Naive thymus-derived CD4-positive, alpha-beta T cell (primary cell): ENCODE measurements at regions not wholly inside any gene's neighbourhood (a gene's known extent, or its start where the extent isn't known, plus 50 kb on each side); places are given as distances from the start of the nearest gene placed in this dataset.

Experiments used
- ATAC-seq: fragments of 150-1000 bp; cut with Tn5 transposase; 2 replicates; pipeline ENCODE4 v1.10.0; 2021; ENCODE audit warnings: mild to moderate bottlenecking, moderate library complexity
- CTCF ChIA-PET: fragments of 350-600 bp; sonication (Branson Sonifier 250); formaldehyde crosslinking; loops from one replicate; lab custom pipeline; 2021; ENCODE audit warnings: antibody characterized with exemption; lab: Charles Lee
- POLR2A ChIA-PET: fragments of 350-600 bp; sonication (Branson Sonifier 250); formaldehyde crosslinking; loops from one replicate; lab custom pipeline; 2021; ENCODE audit warnings: antibody characterized with exemption, inconsistent platforms; lab: Charles Lee
- DNase-seq, 9 donors: peaks; one replicate each; pipeline versions ENCODE4 v3.0.0 to v3.0.0-alpha.2; 2020 to 2022; ENCODE audit warnings: mixed read lengths in 1 of 9
- H3K27ac ChIP-seq: one replicate; pipeline ENCODE4 v1.7.0; 2013; ENCODE audit warnings: mild to moderate bottlenecking, low read depth, low read length, moderate library complexity
- H3K27me3 ChIP-seq, 2 donors: one replicate each; pipeline ENCODE4 v1.7.0; 2013; ENCODE audit warnings: low read length in 2 of 2, mild to moderate bottlenecking in 2 of 2, moderate library complexity in 2 of 2; ENCODE audit not compliant: control insufficient read depth in 2 of 2, insufficient read depth in 2 of 2
- H3K36me3 ChIP-seq, 3 experiments: 1 replicate in 2 of 3; 2 replicates in 1 of 3; pipeline ENCODE4 v1.7.0; 2013; ENCODE audit warnings: low read length in 3 of 3, mild to moderate bottlenecking in 3 of 3, moderate library complexity in 1 of 3; ENCODE audit not compliant: insufficient read depth in 3 of 3, control insufficient read depth in 2 of 3
- H3K4me1 ChIP-seq, 2 donors: one replicate each; pipeline ENCODE4 v1.7.0; 2013; ENCODE audit warnings: low read length in 2 of 2, mild to moderate bottlenecking in 2 of 2, moderate library complexity in 1 of 2; ENCODE audit not compliant: control insufficient read depth in 2 of 2, insufficient read depth in 2 of 2
- H3K4me3 ChIP-seq: 2 replicates; pipeline ENCODE4 v1.7.0; 2013; ENCODE audit warnings: mild to moderate bottlenecking, low read length
- H3K9me3 ChIP-seq, 3 experiments: 1 replicate in 2 of 3; 2 replicates in 1 of 3; pipeline ENCODE4 v1.7.0; 2013; ENCODE audit warnings: low read length in 3 of 3; ENCODE audit not compliant: control insufficient read depth in 2 of 3
- H3K27ac Mint-ChIP-seq, 9 donors: one replicate each; pipeline ENCODE4 v1.8.0; 2020 to 2022; ENCODE audit warnings: mixed read lengths in 9 of 9, mild to moderate bottlenecking in 8 of 9, moderate library complexity in 5 of 9, inconsistent platforms in 2 of 9
- H3K27me3 Mint-ChIP-seq, 5 donors: one replicate each; pipeline ENCODE4 v1.8.0; 2021 to 2022; ENCODE audit warnings: mixed read lengths in 5 of 5, mild to moderate bottlenecking in 1 of 5
- H3K36me3 Mint-ChIP-seq, 5 donors: one replicate each; pipeline ENCODE4 v1.8.0; 2020 to 2022; ENCODE audit warnings: mixed read lengths in 5 of 5, mild to moderate bottlenecking in 3 of 5, inconsistent platforms in 1 of 5
- H3K4me1 Mint-ChIP-seq, 7 donors: one replicate each; pipeline ENCODE4 v1.8.0; 2020 to 2022; ENCODE audit warnings: mixed read lengths in 7 of 7, mild to moderate bottlenecking in 3 of 7, inconsistent platforms in 1 of 7
- H3K4me3 Mint-ChIP-seq, 10 donors: one replicate each; pipeline ENCODE4 v1.8.0; 2020 to 2022; ENCODE audit warnings: mild to moderate bottlenecking in 10 of 10, mixed read lengths in 10 of 10, moderate library complexity in 6 of 10, inconsistent platforms in 2 of 10
- H3K9me3 Mint-ChIP-seq, 11 donors: one replicate each; pipeline ENCODE4 v1.8.0; 2020 to 2022; ENCODE audit warnings: mixed read lengths in 11 of 11, mild to moderate bottlenecking in 4 of 11, inconsistent platforms in 1 of 11, moderate library complexity in 1 of 11
- intact Hi-C, 2 donors: fragments of 100-400 bp; cut with micrococcal nuclease; formaldehyde crosslinking; loops; one replicate each; pipeline ENCODE4 v1.15.1; 2023

- intact Hi-C loops, result no loop called here
- H3K4me3 Mint-ChIP-seq, result no peak overlapping the region
- ATAC-seq, result no peak
- peaks cover 0 to 12% (median 0%) of the 10 kb centered on the region in 5 donors for H3K36me3 Mint-ChIP-seq
- H3K27ac Mint-ChIP-seq, result peak overlapping the region in 1 of 9 donors; percentile 77
- no peak overlapping the region for H3K27ac ChIP-seq
- ChIA-PET CTCF (no interaction called here), POLR2A (no interaction called here)
- H3K4me1 Mint-ChIP-seq, result peaks cover 2 to 9% (median 4%) of the 10 kb centered on the region in 7 donors
- no peak overlapping the region for H3K4me3 ChIP-seq
- H3K36me3 ChIP-seq, result no peaks in the 10 kb centered on the region
- H3K27me3 Mint-ChIP-seq, result no peaks in the 10 kb centered on the region
- H3K27me3 ChIP-seq, result no peaks in the 10 kb centered on the region
- peaks cover 0 to 17% (median 3%) of the 10 kb centered on the region in 11 donors for H3K9me3 Mint-ChIP-seq
- no peak for DNase-seq
- H3K9me3 ChIP-seq, result no peaks in the 10 kb centered on the region
- H3K4me1 ChIP-seq, result no peaks in the 10 kb centered on the region
Observed at GRCh38 chr21:43332861-43333297, 94.1 kb downstream of the SIK1 start.

GRCh38 chr21:43331962-43332828 is 94.7 kb downstream of the SIK1 start:
- peaks cover 0 to 12% (median 0%) of the 10 kb centered on the region in 11 donors for H3K9me3 Mint-ChIP-seq
- Histone ChIP-seq H3K9me3 (no peaks in the 10 kb centered on the region), H3K27me3 (no peaks in the 10 kb centered on the region), H3K4me1 (no peaks in the 10 kb centered on the region), H3K27ac (no peak overlapping the region), H3K4me3 (no peak overlapping the region), H3K36me3 (no peaks in the 10 kb centered on the region)
- intact Hi-C loops, result no loop called here
- H3K27ac Mint-ChIP-seq, result peak overlapping the region in 2 of 9 donors; percentile 36 to 51
- ChIA-PET POLR2A (no interaction called here), CTCF (no interaction called here)
- no peak for DNase-seq
- no peak overlapping the region for H3K4me3 Mint-ChIP-seq
- peak; percentile 50 for ATAC-seq
- peaks cover 0 to 6% (median 1%) of the 10 kb centered on the region in 7 donors for H3K4me1 Mint-ChIP-seq
- H3K27me3 Mint-ChIP-seq, result no peaks in the 10 kb centered on the region
- peaks cover 0 to 7% (median 0%) of the 10 kb centered on the region in 5 donors for H3K36me3 Mint-ChIP-seq

GRCh38 chr21:43331111-43331961 is 95.6 kb downstream of the SIK1 start:
- no peak for ATAC-seq
- Mint-ChIP-seq H3K4me1 (peaks cover 0 to 7% (median 1%) of the 10 kb centered on the region in 7 donors), H3K27ac (peak overlapping the region in 1 of 9 donors; percentile 78), H3K9me3 (peaks cover 0 to 5% (median 0%) of the 10 kb centered on the region in 11 donors), H3K27me3 (peaks cover 0 to 3% (median 0%) of the 10 kb centered on the region in 5 donors), H3K36me3 (peaks cover 0 to 2% (median 0%) of the 10 kb centered on the region in 5 donors), H3K4me3 (no peak overlapping the region)
- no peaks in the 10 kb centered on the region for H3K9me3 ChIP-seq
- no peak overlapping the region for H3K4me3 ChIP-seq
- POLR2A ChIA-PET, result no interaction called here
- CTCF ChIA-PET, result no interaction called here
- DNase-seq, result no peak
- H3K27me3 ChIP-seq, result no peaks in the 10 kb centered on the region
- H3K27ac ChIP-seq, result no peak overlapping the region
- H3K36me3 ChIP-seq, result no peaks in the 10 kb centered on the region
- intact Hi-C loops, result no loop called here
- no peaks in the 10 kb centered on the region for H3K4me1 ChIP-seq

GRCh38 chr21:43330306-43330881 is 96.5 kb downstream of the SIK1 start:
- Histone ChIP-seq H3K36me3 (no peaks in the 10 kb centered on the region), H3K4me1 (no peaks in the 10 kb centered on the region), H3K9me3 (no peaks in the 10 kb centered on the region), H3K4me3 (no peak overlapping the region), H3K27me3 (no peaks in the 10 kb centered on the region), H3K27ac (no peak overlapping the region)
- intact Hi-C loops, result no loop called here
- peaks cover 0 to 3% (median 0%) of the 10 kb centered on the region in 11 donors for H3K9me3 Mint-ChIP-seq
- H3K4me3 Mint-ChIP-seq, result no peak overlapping the region
- H3K27ac Mint-ChIP-seq, result no peak overlapping the region
- H3K36me3 Mint-ChIP-seq, result peaks cover 0 to 2% (median 0%) of the 10 kb centered on the region in 5 donors
- CTCF ChIA-PET, result no interaction called here
- H3K27me3 Mint-ChIP-seq, result peaks cover 0 to 3% (median 0%) of the 10 kb centered on the region in 5 donors
- ATAC-seq (no peak), DNase-seq (no peak)
- peaks cover 0 to 12% (median 6%) of the 10 kb centered on the region in 7 donors for H3K4me1 Mint-ChIP-seq
- POLR2A ChIA-PET, result no interaction called here

- H3K4me3 Mint-ChIP-seq, result no peak overlapping the region
- Histone ChIP-seq H3K36me3 (no peaks in the 10 kb centered on the region), H3K9me3 (no peaks in the 10 kb centered on the region), H3K27ac (no peak overlapping the region), H3K27me3 (no peaks in the 10 kb centered on the region), H3K4me1 (no peaks in the 10 kb centered on the region), H3K4me3 (no peak overlapping the region)
- peaks cover 0 to 12% (median 6%) of the 10 kb centered on the region in 7 donors for H3K4me1 Mint-ChIP-seq
- POLR2A ChIA-PET, result no interaction called here
- H3K36me3 Mint-ChIP-seq, result peaks cover 0 to 2% (median 0%) of the 10 kb centered on the region in 5 donors
- DNase-seq (no peak), ATAC-seq (no peak)
- peaks cover 0 to 3% (median 0%) of the 10 kb centered on the region in 11 donors for H3K9me3 Mint-ChIP-seq
- CTCF ChIA-PET, result no interaction called here
- intact Hi-C loops, result no loop called here
- H3K27me3 Mint-ChIP-seq, result peaks cover 0 to 3% (median 0%) of the 10 kb centered on the region in 5 donors
- H3K27ac Mint-ChIP-seq, result no peak overlapping the region
Observed at GRCh38 chr21:43329711-43330269, 97.1 kb downstream of the SIK1 start.

GRCh38 chr21:43328958-43329691 is 97.8 kb downstream of the SIK1 start:
- H3K27ac Mint-ChIP-seq, result no peak overlapping the region
- ATAC-seq (no peak), DNase-seq (no peak)
- CTCF ChIA-PET, result no interaction called here
- no peaks in the 10 kb centered on the region for H3K9me3 Mint-ChIP-seq
- Histone ChIP-seq H3K4me1 (no peaks in the 10 kb centered on the region), H3K4me3 (no peak overlapping the region), H3K36me3 (no peaks in the 10 kb centered on the region), H3K27me3 (no peaks in the 10 kb centered on the region), H3K9me3 (no peaks in the 10 kb centered on the region), H3K27ac (no peak overlapping the region)
- H3K4me3 Mint-ChIP-seq, result no peak overlapping the region
- H3K36me3 Mint-ChIP-seq, result no peaks in the 10 kb centered on the region
- H3K4me1 Mint-ChIP-seq, result peaks cover 0 to 12% (median 6%) of the 10 kb centered on the region in 7 donors
- intact Hi-C loops, result no loop called here
- POLR2A ChIA-PET, result no interaction called here
- peaks cover 0 to 3% (median 0%) of the 10 kb centered on the region in 5 donors for H3K27me3 Mint-ChIP-seq
